IgD-negative memory B cell (primary cell): ENCODE measurements at regions not wholly inside any gene's neighbourhood (a gene's known extent, or its start where the extent isn't known, plus 50 kb on each side); places are given as distances from the start of the nearest gene placed in this dataset.

Experiments
- H3K27ac Mint-ChIP-seq, 3 donors: one replicate each; pipeline ENCODE4 v1.8.0; 2020 to 2022; ENCODE audit warnings: mild to moderate bottlenecking in 3 of 3, mixed read lengths in 3 of 3, moderate library complexity in 1 of 3
- H3K27me3 Mint-ChIP-seq: one replicate; pipeline ENCODE4 v1.8.0; 2021; ENCODE audit warnings: mixed read lengths
- H3K36me3 Mint-ChIP-seq: one replicate; pipeline ENCODE4 v1.8.0; 2020; ENCODE audit warnings: mild to moderate bottlenecking, mixed read lengths
- H3K4me1 Mint-ChIP-seq, 3 donors: one replicate each; pipeline ENCODE4 v1.8.0; 2020 to 2022; ENCODE audit warnings: mixed read lengths in 3 of 3, mild to moderate bottlenecking in 1 of 3
- H3K4me3 Mint-ChIP-seq, 4 donors: one replicate each; pipeline ENCODE4 v1.8.0; 2020 to 2022; ENCODE audit warnings: mild to moderate bottlenecking in 4 of 4, mixed read lengths in 4 of 4, moderate library complexity in 3 of 4
- H3K9me3 Mint-ChIP-seq, 3 donors: one replicate each; pipeline ENCODE4 v1.8.0; 2020 to 2021; ENCODE audit warnings: mixed read lengths in 3 of 3, mild to moderate bottlenecking in 1 of 3

DNA sequence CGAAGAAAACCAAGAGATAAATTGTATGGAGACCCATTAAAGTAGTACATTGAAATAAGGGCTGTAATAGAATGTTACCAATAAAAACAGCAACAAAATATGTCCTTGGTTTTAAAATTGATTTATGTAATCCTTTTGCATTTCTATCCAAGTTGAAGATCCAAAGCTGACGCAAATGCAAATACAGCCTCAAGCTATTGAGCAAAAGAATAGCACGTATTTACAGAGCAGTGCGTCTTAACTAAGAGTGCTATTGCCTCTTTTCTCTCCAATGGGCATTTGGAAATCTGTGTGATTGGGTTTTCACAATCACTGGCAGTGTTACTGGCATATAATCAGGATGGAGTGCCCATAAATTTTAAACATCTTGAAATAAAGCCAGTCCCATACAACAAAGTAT is 417.4 kb downstream of the TLL1 start:
- Mint-ChIP-seq H3K36me3 (no peaks in the 10 kb centered on the region), H3K27ac (no peak overlapping the region), H3K4me3 (no peak overlapping the region), H3K4me1 (no peaks in the 10 kb centered on the region), H3K9me3 (peaks cover 0 to 4% (median 0%) of the 10 kb centered on the region in 3 donors), H3K27me3 (no peaks in the 10 kb centered on the region)

- H3K27me3 Mint-ChIP-seq: no peaks in the 10 kb centered on the region
- H3K27ac Mint-ChIP-seq: no peak overlapping the region
- H3K4me3 Mint-ChIP-seq: no peak overlapping the region
- H3K9me3 Mint-ChIP-seq: peaks cover 0 to 4% (median 1%) of the 10 kb centered on the region in 3 donors
- H3K4me1 Mint-ChIP-seq: no peaks in the 10 kb centered on the region
- H3K36me3 Mint-ChIP-seq: no peaks in the 10 kb centered on the region
Measured at GRCh38 chr4:166293556-166293955, 420.5 kb downstream of the TLL1 start.

DNA sequence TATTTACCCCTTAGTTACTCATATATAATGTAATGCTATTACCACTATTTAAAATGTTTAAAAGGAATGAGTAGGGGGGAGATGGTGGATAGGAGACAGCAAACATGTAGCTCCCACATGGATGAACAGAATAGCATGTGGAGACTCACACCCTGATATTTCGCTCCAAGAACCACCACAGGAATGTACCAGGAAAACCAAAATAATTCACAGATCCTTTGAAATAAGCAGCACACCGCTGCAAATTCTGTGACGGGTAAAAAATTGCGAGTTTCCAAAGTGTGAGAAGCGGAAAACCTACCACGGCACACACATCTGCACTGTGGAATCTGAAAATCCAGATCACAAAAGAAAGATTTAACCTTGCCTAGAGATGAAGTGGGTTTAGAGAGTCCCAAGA is 428.2 kb downstream of the TLL1 start:
- Mint-ChIP-seq H3K4me1 (no peaks in the 10 kb centered on the region), H3K4me3 (no peak overlapping the region), H3K9me3 (peaks cover 1 to 14% (median 3%) of the 10 kb centered on the region in 3 donors), H3K36me3 (no peaks in the 10 kb centered on the region), H3K27ac (no peak overlapping the region), H3K27me3 (no peaks in the 10 kb centered on the region)

- H3K4me1 Mint-ChIP-seq: no peaks in the 10 kb centered on the region
- H3K27me3 Mint-ChIP-seq: no peaks in the 10 kb centered on the region
- no peaks in the 10 kb centered on the region for H3K36me3 Mint-ChIP-seq
- H3K27ac Mint-ChIP-seq: no peak overlapping the region
- no peak overlapping the region for H3K4me3 Mint-ChIP-seq
- peaks cover 4 to 9% (median 6%) of the 10 kb centered on the region in 3 donors for H3K9me3 Mint-ChIP-seq
Measured at GRCh38 chr4:166308647-166309046, 435.6 kb downstream of the TLL1 start.

DNA sequence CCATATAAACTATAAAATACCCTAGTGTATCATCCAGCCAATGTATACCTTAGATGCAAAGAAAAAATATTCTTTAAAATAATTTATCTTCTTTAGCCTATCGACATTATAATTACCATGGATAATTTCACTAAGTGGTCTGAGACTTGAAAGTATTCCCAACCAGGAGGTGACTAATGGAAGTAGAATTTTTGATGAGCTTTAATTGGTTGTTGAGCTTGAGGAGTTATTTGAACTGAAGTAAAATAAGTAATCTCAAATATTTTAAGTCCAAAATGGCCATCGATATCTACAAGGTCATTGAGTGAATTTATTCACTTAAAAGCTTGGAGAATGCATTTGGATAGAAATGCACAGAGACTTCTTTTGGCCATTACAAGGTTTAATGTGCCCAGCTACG is 436.2 kb downstream of the TLL1 start:
- Mint-ChIP-seq H3K27ac (no peak overlapping the region), H3K27me3 (no peaks in the 10 kb centered on the region), H3K9me3 (peaks cover 4 to 9% (median 6%) of the 10 kb centered on the region in 3 donors), H3K4me1 (no peaks in the 10 kb centered on the region), H3K36me3 (no peaks in the 10 kb centered on the region), H3K4me3 (no peak overlapping the region)

GRCh38 chr4:166311169-166311568 is 438.1 kb downstream of the TLL1 start:
- no peaks in the 10 kb centered on the region for H3K27me3 Mint-ChIP-seq
- H3K4me1 Mint-ChIP-seq: no peaks in the 10 kb centered on the region
- peak overlapping the region in 1 of 4 donors; percentile 12 for H3K4me3 Mint-ChIP-seq

DNA sequence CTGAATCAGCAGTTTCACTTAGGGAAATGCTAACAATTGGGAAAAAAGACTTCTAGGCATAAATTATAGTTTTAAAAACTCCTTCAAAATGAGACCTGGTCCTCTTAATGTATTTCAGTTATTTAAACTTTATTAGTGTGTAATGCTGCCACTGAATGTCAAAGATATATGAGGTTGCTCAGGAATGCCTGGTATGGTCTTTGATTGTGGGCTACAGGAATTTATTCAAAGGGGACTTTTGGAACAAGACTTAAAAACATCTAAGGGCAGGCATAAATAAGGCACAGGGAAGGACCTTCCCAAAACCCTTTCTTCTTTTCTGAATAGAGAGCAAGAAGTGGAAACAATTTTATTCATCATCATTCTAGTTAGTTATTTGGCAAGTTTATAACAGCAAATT is 439.1 kb downstream of the TLL1 start:
- Mint-ChIP-seq H3K4me3 (no peak overlapping the region), H3K4me1 (no peaks in the 10 kb centered on the region), H3K9me3 (peaks cover 0 to 8% (median 4%) of the 10 kb centered on the region in 3 donors), H3K27me3 (no peaks in the 10 kb centered on the region), H3K27ac (no peak overlapping the region), H3K36me3 (no peaks in the 10 kb centered on the region)

More at GRCh38 chr4:166311169-166311568, 438.1 kb downstream of the TLL1 start:
- H3K9me3 Mint-ChIP-seq: peaks cover 0 to 8% (median 4%) of the 10 kb centered on the region in 3 donors
- H3K36me3 Mint-ChIP-seq: no peaks in the 10 kb centered on the region
- H3K27ac Mint-ChIP-seq: no peak overlapping the region

- no peaks in the 10 kb centered on the region for H3K36me3 Mint-ChIP-seq
- peaks cover 0 to 10% (median 0%) of the 10 kb centered on the region in 3 donors for H3K9me3 Mint-ChIP-seq
- H3K27me3 Mint-ChIP-seq: no peaks in the 10 kb centered on the region
- H3K4me1 Mint-ChIP-seq: no peaks in the 10 kb centered on the region
- no peak overlapping the region for H3K27ac Mint-ChIP-seq
- H3K4me3 Mint-ChIP-seq: no peak overlapping the region
Measured at GRCh38 chr4:166314902-166315301, 441.9 kb downstream of the TLL1 start.

- H3K27ac Mint-ChIP-seq: no peak overlapping the region
Measured at GRCh38 chr4:166315721-166316467, 442.9 kb downstream of the TLL1 start.

GRCh38 chr4:166318810-166319525 is 445.9 kb downstream of the TLL1 start:
- peaks cover 3 to 12% (median 3%) of the 10 kb centered on the region in 3 donors for H3K9me3 Mint-ChIP-seq
- no peaks in the 10 kb centered on the region for H3K4me1 Mint-ChIP-seq
- H3K27ac Mint-ChIP-seq: no peak overlapping the region
- H3K27me3 Mint-ChIP-seq: no peaks in the 10 kb centered on the region
- H3K4me3 Mint-ChIP-seq: no peak overlapping the region
- no peaks in the 10 kb centered on the region for H3K36me3 Mint-ChIP-seq

More at GRCh38 chr4:166315721-166316467, 442.9 kb downstream of the TLL1 start:
- Mint-ChIP-seq H3K9me3 (peaks cover 0 to 10% (median 0%) of the 10 kb centered on the region in 3 donors), H3K36me3 (no peaks in the 10 kb centered on the region), H3K27me3 (no peaks in the 10 kb centered on the region), H3K4me1 (no peaks in the 10 kb centered on the region), H3K4me3 (no peak overlapping the region)

DNA sequence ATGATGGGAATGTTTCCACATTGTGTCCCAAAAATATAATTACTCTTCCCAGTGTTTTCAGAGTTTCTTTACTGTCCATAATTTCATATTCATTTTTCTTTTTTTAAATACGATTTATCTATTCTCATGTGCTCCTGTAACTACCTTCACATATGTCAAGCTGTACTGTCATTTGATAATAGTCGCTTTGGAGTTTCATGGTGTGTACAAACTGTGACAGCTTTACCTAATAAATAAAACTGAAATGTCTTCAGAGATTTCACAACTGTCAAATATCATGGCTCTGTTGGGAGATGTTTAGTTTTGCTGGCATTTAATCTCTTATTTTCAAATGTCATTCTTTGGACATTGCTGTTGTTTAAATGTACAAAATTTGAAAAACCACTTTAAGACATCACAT is 450.2 kb downstream of the TLL1 start:
- Mint-ChIP-seq H3K4me3 (no peak overlapping the region), H3K36me3 (no peaks in the 10 kb centered on the region), H3K9me3 (peaks cover 3 to 4% (median 4%) of the 10 kb centered on the region in 3 donors)

GRCh38 chr4:166324321-166324720 is 451.3 kb downstream of the TLL1 start:
- Mint-ChIP-seq H3K36me3 (no peaks in the 10 kb centered on the region), H3K4me1 (no peaks in the 10 kb centered on the region), H3K9me3 (peaks cover 2 to 4% (median 3%) of the 10 kb centered on the region in 3 donors), H3K4me3 (no peak overlapping the region), H3K27ac (no peak overlapping the region), H3K27me3 (no peaks in the 10 kb centered on the region)

More for the DNA sequence above, 450.2 kb downstream of the TLL1 start:
- H3K27me3 Mint-ChIP-seq: no peaks in the 10 kb centered on the region
- no peaks in the 10 kb centered on the region for H3K4me1 Mint-ChIP-seq
- no peak overlapping the region for H3K27ac Mint-ChIP-seq

GRCh38 chr4:166335256-166335938 is 462.4 kb downstream of the TLL1 start:
- Mint-ChIP-seq H3K9me3 (peaks cover 3 to 8% (median 4%) of the 10 kb centered on the region in 3 donors), H3K4me1 (peaks cover 0 to 2% (median 0%) of the 10 kb centered on the region in 3 donors), H3K27me3 (peaks cover 2% of the 10 kb centered on the region), H3K36me3 (no peaks in the 10 kb centered on the region), H3K27ac (peak overlapping the region in 1 of 3 donors; percentile 48), H3K4me3 (no peak overlapping the region)

DNA sequence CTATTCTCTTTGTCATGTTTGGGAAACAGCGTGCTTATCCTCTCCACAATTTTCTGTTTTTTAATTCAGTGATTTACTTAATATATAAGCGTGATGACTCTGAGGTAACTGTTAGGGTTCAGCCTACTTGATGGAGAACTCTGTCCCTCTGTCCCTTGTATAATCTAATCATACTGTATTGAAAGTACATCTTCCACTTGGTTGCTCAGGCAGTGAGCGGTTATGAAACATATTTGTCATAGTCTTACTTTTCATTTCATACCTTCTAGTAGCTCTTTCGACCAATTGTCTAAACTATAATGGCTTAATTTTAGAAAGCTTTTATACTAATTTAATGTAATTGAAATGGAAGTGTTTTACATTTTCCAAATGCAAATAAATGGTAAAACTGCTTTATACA is 469.0 kb downstream of the TLL1 start:
- no peaks in the 10 kb centered on the region for H3K27me3 Mint-ChIP-seq
- peaks cover 0 to 7% (median 0%) of the 10 kb centered on the region in 3 donors for H3K9me3 Mint-ChIP-seq
- H3K27ac Mint-ChIP-seq: no peak overlapping the region
- no peaks in the 10 kb centered on the region for H3K36me3 Mint-ChIP-seq
- no peaks in the 10 kb centered on the region for H3K4me1 Mint-ChIP-seq
- no peak overlapping the region for H3K4me3 Mint-ChIP-seq

GRCh38 chr4:166363198-166363597 is 490.2 kb downstream of the TLL1 start:
- no peaks in the 10 kb centered on the region for H3K4me1 Mint-ChIP-seq
- H3K36me3 Mint-ChIP-seq: no peaks in the 10 kb centered on the region
- H3K27me3 Mint-ChIP-seq: no peaks in the 10 kb centered on the region
- H3K4me3 Mint-ChIP-seq: no peak overlapping the region
- peaks cover 0 to 6% (median 0%) of the 10 kb centered on the region in 3 donors for H3K9me3 Mint-ChIP-seq
- H3K27ac Mint-ChIP-seq: no peak overlapping the region
